Pons (tissue), 1 donor: ENCODE measurements at regions not wholly inside any gene's neighbourhood (a gene's known extent, or its start where the extent isn't known, plus 50 kb on each side); places are given as distances from the start of the nearest gene placed in this dataset.

ENCODE experiments used
- DNase-seq: peaks from one replicate; pipeline ENCODE4 v3.0.0-alpha.2; 2016; ENCODE audit warnings: low spot score

DNA sequence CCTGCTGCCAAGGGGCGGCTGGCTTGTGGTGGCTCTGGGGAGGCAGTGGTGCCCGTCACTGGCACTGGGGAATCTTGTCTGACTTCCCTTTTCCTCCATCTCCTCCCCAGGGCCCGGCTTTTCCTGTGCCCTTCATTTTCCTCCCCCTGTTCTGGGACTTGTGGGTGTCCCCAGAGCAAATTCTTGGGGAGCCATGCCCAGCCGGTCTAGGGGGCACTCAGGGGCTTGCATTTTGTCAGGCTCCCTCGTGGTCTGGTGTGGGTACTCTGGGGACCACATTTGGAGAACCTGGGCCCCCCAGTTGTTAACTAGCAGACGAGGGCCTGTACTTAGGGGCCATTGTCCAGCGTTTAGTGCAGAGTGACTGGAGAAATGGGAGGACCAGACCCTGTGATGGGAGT, 105.2 kb upstream of the IER5L start:
- no peak for DNase-seq

DNA sequence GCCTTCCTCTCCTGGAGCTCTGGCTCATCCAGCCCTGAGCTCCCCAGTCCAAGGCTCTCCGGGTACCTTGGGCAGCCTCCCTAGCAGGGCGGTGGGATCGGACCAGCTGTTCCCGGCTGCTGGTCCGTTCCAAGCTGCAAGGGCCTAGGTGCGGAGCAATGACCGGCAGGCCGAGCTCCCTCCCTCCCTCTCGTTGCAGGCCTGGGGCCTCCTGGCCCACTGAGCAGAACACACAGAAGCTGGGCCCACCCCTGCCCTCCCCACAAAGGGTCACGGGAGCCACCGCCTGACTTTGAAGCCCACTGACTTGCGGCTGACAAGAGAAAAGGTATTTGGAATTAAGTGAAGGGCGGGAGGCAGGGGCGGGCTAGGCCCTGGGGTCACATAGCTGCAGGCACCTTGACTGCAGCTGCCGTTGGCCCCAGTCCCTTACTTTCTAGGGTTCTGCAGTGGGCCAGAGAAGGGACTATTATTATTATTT, 104.7 kb upstream of the IER5L start:
- DNase-seq: no peak

DNA sequence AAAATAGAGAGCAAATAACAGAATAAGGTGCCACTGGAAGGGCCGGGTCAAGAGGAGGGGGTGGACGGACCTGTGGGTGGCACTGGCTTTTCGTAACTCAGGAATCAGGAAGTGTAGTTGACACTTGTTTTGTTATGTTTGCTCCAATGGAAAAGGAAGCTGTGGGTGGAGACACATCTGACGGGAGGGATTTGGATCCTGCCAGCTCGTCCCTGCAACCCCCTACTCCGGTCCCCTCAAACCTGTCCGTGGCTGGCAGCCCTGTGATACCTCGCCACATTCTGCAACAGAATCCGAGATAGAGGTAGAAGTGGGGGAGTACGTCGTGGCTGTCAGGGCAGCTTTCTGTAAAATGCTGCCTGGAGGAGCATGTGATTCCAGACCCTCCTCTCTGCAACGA, 104.2 kb upstream of the IER5L start:
- DNase-seq: peak; percentile 20

DNA sequence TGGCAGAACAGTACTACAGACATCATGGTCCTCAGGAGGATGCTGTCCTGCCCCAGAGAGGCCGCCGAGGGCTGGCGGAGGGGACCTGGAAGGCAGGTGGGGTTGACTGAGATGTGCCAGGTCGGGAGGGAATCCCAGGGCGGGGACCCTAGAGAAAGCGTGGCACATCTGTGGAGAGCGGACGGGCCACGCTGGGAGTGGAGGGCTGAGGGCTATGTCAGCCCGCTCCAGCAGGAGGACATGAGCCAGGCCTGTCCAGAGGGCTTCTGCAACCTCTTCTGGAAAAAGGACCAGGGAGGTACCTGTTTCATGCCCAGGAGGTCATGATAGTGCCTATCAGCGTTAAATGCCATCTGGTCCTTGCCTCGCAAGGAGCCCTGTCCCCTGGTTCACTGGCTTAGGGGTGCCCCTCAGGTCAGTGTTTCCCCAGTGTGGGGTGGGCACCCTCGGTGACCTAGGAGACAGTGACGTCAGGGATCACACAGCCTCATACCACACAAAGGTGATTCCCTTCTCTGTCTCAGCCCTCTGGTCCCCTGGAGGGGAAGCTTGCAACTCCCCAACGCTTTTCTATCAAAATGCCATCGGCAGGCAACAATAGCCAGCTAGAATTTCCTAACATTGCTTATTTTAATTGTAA, 103.6 kb upstream of the IER5L start:
- DNase-seq: no peak

DNA sequence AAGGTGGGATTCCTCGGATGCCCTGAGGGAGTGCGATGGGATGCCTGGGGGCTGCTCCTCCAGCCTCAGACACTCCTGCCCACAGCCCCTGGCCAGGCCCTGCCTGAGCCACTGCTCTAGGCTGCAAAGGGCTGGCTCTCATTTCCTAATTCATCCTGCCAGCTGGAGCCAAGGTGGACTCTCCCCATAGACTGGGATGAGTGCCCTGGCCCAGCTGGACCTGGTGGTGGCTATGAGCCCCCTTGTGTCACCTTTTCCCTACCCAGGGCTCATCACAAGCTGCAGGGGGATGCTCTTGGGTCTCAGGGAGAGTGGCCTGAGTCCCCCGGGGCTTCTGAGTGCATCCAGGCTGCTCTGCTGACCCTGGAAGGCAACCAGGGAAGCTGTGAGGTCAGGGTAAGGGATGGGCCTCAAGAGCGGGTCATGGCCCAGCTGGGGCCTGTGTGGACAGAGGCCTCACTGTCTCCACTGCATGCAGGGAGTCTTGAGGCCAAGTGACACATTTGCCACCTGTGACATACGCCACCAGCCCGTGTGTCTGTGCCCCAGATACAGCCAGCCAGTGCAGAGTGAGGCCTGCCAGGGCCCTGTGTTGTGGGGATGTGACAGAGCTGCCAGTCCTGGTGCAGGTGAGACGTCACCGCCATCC, 102.7 kb upstream of the IER5L start:
- peak; percentile 7 for DNase-seq

DNA sequence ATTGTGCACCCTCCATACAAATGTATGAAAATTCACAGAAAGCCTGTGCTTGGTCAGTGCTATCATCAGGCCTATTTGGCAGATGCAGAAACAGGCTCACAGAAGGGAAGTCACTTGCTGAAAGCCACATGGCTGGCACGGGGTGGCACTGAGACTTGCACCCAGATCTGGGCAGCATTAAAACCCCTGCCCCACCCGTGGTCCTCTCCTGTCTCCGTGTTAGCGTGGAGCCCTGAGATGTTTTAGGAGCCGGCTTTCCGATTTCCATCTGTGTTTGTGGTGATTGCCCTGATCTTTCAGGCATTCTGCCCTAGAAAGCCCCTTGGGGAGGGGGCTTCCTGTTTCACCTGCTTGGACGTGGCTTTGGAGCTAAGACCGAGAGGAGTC, 102.2 kb upstream of the IER5L start:
- DNase-seq: no peak

DNA sequence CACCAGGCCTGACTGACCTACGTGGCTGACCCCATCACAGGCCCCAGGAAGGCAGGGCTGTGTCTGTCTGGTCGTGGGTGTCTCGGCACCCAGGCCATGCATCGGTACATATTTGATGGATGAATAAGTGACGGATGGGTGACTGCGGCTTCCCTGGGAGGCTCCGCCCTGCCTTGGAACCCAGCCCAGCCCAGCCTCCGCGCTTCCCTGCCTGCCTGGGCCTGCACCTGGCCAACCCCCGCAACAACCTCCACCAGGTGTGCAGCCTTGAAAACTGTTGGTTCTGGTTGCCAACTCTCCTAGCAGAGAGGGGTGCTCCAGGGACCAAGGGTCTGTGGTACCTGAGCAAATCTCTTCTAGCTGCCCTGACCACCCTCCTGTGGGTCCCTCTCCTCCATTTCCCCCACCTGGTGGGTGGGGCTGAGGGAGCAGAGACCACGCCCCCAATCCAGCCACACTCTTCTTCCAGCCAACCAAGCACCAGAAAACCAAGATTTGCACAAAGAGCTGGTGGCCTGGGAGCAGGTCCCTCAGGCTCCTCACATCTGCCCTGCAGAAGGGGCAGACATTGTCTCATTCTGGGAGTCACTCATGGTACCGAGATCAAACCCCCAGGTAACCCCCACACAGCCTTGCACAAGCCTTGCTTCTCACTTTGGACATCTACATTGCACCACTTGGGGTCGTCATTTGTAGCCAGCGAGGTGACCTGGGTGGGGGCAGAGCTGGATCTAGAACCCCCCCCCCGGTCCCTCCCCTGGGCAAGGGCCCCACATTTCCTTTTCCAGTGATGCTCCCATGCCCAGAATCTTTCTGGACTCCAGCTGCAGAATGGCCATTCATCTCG, 100.6 kb upstream of the IER5L start:
- DNase-seq: no peak

DNA sequence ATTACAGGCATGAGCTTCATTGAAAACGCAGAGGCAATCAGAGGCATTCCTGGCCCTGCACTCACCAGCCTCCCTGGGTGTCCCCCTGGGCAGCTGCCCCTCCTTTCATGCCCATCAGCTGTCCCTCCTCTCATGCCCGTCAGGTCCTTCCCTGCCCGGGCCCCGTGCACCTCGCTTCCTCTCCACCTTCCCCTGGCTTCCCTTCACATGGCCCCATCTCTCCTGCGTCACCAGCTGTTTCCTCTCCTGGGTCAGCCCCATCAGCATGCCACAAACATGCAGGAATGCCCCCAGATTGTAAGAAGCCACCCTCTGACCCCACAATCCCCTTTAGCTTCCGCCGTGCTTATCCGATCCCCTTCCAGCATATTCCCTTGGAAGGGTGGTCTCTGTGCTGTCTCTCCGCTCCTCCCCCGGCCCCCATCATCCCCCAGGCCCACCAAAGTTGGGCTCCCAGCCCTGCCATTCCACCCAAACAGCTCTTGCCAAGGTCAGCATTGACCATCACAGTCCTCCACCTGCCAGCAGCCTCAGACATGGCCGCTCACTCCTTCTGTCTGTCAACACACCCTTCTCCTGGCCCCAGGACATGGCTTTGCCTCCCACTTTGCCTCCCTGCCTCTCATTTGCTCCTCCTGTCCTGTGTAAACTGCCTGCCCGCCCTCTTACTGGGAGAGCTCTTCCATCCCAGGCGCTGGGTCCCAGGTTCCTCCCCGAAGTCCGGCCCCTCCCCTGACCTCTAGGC, 98.6 kb upstream of the IER5L start:
- no peak for DNase-seq

DNA sequence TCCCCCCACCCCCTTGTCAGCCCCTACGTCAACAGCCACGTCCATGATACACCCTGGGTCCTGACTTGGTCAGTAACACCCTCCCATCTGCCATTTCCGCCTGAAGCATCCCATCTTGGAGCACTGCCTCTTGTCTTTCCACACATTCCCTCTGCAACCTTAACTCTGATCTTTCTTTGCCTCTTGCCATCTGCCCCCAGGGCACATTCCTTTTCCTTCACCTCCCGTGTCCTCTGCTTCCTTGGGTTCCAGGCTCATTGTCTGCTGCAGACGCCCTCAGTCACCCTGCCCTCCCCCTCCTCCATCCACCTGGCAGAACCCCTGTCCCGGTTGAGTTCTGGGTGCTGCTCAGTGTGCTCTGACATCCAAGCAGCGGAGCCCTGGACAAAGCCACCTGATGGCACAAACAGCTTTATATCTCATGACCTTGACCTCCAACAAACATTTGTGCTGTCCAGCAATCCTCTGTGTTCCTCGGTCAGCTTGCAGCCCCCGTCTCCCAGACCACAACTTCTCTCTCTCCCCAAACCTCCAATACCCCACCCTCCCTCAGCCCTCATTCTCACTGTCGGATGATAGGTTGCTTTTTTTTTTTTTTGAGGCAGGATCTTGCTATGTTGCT, 97.7 kb upstream of the IER5L start:
- no peak for DNase-seq

DNA sequence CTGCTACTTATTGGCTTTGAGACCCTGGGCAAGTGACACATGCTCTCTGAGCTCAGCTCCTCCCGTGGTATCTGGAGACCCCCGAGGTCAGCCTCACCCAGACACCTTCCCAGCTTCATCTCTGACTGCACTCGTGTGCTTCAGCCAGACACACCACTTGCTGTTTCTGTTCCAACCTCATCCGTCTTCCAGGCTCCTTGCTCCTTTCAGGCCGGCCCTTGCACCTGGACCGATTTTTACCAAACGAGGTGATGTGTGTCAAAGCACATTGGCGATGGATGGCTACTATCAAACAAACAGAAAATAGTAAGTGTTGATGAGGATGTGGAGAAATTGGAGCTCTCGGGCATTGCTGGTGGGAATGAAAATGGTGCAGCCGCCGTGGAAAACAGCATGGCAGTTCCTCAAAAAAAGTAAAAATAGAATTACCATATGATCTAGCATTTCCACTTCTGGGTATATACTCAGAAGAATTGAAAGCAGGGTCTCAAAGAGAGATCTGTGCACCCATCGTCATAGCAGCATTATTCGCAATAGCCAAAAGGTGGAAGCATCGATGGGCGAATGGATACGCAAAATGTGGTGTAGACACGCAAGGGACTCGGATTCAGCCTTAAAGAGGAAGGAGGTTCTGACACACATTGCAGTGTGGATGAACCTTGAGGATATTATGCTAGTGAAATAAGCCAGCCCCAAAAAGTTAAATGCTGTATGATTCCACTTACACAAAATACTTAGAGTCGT, 96.1 kb upstream of the IER5L start:
- DNase-seq: no peak

DNA sequence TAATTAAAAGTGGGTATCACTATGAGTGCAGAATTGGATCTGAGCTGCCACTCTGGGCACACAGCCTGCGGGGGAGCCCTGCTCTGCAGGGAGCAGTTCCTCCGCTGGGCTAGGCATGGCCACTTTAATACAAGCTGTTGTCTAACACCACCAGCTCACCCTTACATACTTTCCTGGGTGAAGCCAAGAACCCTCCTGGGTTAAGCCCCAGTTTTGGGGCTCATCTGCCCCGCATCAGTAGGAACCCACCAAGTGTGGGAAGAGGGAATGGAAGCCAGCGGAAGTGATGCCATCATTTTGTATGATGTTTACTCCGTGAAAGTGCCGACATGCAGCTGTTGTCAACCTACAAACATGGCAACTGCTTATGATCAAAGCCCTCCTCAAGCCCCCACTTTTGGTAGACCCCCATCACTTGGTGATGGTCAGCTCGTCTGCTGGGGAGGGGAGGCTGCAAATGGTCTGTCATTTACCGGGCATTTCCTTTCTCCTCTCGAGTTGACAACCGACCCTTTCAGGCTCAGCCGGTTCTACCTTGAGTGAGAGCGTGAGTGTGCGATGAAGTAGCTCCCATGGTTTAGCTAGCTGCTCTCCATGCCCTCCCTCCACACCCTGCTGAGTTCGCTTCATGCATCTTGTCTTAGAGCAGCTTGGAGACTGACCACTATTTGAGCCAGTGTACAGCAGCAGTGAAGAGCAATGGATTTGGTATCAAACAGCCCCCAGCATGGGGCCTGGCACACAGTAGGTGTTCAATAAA, 95.3 kb upstream of the IER5L start:
- DNase-seq: no peak

DNA sequence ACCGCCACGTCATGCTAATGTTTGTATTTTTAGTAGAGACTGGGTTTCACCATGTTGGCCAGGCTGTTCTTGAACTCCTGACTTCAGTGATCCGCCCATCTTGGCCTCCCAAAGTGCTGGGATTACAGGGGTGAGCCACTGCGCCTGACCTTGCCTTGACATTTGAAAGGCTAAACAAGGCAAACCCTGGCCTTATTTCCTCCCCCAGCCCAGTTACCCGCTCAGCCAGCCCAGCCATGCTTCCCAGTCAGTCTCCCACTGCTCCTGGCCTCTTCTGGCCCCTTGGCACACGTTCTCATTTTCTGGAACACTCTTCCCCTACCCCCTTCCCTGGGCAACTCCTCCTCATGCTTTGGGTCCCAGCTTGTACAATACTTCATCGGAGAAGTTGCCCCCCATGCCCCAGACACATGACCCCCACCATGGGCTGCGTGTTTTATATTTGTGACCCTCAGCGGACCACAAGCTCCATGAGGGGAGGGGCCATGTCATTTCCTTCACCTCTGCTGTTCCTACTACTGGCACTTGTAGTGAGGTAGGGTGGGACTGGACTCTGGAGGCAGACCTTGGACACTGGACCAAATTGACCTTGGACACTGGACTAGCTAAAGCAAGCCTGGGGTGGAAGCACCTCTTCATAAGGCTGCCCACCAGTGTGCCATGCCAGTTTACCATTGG, 94.4 kb upstream of the IER5L start:
- no peak for DNase-seq

DNA sequence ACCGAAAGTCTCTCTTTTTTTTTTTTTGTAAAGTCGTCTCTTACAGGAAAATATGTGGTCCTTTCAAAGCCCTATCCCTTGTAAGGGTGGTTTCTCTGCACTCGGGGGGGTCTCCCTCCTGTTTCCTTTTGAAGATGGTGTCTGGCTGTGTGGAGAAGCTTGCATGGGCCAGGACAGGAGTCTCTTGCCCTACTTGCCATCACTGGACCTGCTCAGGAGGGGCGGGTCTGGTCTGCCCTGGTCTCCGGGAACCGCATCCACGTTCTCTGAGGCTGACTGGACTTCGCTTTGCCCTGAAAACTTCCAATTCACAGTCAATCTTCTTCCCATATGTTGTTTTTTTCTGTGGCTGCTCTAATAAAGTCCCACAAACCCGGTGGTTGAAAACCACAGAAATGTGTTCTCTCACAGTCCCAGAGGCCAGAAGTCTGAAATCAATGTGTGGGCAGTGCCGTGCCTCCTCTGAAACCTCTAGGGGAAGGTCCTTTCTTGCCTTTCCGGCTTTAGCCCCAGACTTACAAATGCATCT, 92.9 kb upstream of the IER5L start:
- peak; percentile 21 for DNase-seq

DNA sequence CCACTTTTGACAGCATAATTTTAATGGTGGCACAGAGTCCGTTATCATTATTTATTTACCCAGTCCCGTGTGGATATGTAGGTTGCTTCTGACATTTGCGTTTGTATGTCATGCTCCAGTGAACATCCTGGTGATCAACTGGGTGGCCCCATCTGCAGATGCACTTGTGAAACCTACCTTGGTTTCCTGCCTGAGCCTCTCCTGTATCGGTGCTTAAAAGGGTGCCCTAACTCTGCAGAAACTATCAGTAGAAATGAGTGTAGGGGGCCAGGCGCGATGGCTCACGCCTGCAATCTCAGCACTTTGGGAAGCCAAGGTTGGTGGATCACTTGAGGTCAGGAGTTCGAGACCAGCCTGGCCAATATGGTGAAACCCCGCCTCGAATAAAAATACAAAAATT, 92.1 kb upstream of the IER5L start:
- DNase-seq: no peak

DNA sequence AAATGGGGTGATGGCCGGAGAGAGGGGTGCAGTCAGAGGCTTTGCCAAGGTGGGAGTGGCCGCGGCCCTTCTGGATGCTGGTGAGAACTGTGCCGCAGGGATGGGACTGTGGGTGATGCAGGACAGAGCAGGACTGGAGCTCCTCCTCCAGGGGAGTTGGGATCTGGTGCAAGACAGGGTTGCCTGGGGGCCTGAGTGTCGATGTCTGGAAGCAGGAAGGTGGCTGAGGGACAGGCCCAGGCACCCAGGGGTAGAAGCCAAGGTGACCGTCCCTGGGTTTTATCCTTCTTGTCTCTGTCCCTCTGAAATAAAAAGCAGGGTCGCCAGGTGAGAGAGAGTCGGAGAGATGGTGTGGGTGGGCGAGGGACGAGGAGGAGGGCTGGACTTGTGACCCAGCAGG, 89.1 kb upstream of the IER5L start:
- no peak for DNase-seq

DNA sequence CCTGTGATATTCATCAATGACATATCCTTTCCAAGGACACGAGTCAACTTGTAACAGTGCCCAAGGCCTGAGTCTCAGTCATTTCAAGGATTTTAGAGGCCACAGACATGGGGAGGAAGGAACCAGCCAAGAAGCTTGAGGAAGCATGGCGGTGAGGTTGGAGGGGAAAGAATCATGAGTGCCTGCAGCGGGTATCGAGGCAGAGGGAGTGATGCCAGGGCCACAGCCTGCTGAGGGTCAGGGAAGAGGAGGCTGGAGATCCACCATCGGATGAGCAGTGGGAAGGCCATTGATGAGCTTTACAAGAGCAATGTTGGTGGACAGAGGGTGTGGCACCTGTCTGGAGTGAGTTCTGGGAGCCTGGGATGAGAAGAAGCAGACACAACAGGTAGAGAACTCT, 88.5 kb upstream of the IER5L start:
- no peak for DNase-seq

DNA sequence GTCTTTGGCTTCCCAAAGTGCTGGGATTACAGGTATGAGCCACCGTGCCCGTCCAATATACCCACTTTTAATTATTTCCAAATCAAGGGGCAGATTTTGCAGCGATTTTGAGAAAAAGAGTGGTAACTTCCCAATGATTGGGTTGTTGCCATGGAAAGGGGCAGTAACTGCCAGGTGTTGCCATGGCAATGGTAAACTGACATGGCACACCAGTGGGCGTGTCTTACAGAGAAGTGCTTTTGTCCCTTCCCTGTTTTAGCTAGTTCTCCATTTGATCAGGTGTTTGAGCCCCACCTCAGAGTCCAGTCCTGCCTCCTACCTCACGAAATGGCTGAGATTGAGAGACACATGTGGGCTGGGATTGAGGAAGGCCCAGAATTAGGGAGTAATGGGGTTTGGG, 86.3 kb upstream of the IER5L start:
- no peak for DNase-seq

DNA sequence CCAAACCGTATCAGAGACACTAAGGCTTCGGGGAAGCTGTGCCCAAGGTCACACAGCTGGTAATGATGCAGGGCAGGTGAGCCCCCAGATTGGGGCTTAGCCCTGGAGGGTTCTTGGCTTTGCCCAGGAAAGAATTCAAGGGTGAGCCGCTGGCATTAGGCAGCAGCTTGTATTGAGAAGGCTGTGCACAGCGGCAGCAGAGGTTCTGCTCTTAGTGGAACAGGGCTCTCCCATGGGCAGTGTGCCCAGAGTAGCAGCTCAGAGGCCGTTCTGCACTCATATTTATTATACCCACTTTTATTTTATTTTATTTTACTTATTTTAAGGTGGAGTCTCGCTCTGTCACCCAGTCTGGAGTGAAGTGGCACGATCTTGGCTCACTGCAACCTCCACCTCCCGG, 85.8 kb upstream of the IER5L start:
- no peak for DNase-seq

DNA sequence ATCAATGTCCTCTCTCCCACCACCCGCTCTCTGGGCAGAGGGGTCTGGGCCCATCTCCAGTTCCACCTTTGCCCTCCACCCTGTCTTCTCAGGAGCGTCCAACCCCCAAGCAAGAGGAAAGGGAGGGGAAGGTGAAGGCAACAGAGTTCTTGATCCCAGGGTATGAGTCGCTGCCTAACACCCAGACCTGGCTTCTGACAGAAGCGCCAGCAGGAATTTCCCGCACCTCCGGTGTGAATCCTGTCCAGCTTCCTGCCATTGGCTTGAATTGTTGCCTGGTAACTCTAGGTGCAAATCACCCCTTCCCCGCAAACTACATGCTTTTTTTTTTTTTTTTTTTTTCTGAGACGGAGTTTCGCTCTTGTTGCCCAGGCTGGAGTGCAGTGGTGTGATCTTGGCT, 84.2 kb upstream of the IER5L start:
- DNase-seq: no peak

DNA sequence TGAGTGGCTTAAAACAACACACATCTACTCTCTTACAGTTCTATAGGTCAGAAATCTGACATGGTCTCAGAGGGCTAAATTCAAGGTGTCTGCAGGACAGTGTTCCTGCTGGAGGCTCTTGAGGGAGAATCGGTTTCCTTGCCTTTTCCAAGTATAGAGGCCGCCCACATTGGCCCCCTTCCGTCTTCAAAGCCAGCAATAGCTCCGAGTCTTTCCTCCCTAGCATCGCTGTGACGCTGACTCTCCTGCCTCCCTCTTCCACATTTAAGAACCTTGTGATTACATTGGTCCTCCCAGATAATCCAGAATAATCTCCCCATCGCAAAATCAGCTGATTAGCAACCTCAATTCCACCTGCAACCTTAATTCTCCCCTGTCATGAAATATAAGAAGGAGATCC, 81.3 kb upstream of the IER5L start:
- no peak for DNase-seq
